Activated naive CD4-positive, alpha-beta T cell treated with anti-CD3 and anti-CD28 coated beads, Interleukin-2, amount 50 U/mL, for 16 hours (primary cell): ENCODE measurements at regions not wholly inside any gene's neighbourhood (a gene's known extent, or its start where the extent isn't known, plus 50 kb on each side); places are given as distances from the start of the nearest gene placed in this dataset.
"Not testable (repeated sequence)": the region's sequence is repeated elsewhere in the genome, so short reads cannot be mapped to it uniquely, and the experiment has no call there.

Experiments
- DNase-seq: peaks from one replicate; pipeline ENCODE4 v3.0.0-alpha.2; 2020

GRCh38 chr1:234957330-234958065, 171.1 kb downstream of the TOMM20 start:
- no peak for DNase-seq

- no peak for DNase-seq
These were observed 171.8 kb downstream of the TOMM20 start for GRCh38 chr1:234956821-234957329.

DNA sequence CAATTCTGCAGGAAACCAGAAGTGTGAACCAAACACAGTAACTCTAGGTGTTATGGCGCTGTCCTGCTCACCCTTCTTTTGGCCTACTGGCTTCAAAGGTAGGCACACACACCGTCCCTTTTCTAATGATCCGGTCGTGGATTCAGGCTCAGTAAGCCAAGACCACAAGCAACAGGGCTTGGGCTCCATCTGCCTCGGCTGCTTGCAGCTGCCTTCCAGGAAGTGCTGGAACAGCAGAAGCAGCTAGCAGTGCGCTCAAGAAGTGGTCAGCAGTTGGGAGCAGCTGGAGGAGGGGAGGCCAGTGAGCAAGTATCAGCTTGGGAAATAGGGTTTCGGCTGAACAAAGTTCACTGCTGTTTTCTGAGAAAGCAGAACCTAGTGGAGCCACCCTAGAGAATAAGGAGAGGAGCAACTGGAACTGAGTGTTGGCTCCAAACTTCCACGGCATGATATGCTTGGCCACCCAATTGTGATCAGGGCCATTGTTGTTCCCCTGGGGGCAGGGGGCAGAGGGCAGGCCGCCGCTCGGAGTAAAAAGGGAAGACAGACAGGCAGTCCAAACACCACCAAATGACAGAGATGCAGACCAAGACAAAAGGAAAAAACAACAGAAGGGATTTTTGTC, 173.4 kb downstream of the TOMM20 start:
- DNase-seq, result no peak

GRCh38 chr1:234954613-234955012, 174.0 kb downstream of the TOMM20 start:
- no peak for DNase-seq

GRCh38 chr1:234953655-234954405, 174.8 kb downstream of the TOMM20 start:
- no peak for DNase-seq

DNA sequence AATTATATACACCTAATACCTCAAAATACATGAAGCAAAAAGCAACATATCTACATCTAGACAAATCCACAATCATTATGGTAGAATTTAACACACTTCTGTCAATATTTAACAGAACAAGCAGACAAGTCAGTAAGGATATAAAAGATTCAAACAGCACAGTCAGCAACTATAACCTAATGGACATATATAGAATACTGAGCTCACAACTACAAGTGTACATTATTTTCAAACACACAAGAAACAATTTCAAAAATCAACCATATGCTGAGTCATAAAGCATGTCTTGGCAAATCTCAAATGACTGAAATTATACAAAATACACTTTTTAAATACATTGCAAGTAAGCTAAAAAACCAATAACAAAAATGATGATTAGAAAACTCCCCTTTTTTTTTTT, 178.0 kb downstream of the TOMM20 start:
- no peak for DNase-seq

GRCh38 chr1:234949528-234949927, 179.1 kb downstream of the TOMM20 start:
- not testable (repeated sequence) for DNase-seq

GRCh38 chr1:234944439-234945344, 183.9 kb downstream of the TOMM20 start:
- no peak for DNase-seq

DNA sequence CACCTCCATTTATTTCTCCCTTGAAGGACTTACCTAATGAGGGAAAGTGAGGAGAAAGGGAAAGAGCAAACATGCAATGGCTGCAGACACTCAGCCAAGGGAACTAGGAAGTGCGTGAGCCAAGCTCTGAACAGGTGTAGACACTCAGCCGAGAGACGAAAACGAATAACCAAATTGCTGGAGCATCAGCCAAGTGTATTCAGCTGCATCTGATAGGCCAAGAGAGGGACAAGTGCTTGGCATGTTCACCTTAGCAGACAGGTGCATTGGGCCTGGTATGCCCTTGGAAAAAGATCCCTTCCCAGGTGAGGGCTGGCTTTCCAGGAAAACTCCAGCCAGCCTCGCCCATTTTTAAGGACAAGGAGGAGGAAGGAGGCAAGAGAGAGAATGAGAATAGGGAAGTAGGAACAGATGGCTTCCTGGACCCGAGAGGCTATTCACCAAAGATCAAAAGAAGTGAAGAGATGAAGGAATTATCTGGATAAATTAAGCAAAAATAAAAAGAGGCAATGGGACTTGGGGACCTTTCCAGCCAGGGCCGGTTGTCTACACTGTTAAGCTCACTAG, 184.7 kb downstream of the TOMM20 start:
- no peak for DNase-seq

DNA sequence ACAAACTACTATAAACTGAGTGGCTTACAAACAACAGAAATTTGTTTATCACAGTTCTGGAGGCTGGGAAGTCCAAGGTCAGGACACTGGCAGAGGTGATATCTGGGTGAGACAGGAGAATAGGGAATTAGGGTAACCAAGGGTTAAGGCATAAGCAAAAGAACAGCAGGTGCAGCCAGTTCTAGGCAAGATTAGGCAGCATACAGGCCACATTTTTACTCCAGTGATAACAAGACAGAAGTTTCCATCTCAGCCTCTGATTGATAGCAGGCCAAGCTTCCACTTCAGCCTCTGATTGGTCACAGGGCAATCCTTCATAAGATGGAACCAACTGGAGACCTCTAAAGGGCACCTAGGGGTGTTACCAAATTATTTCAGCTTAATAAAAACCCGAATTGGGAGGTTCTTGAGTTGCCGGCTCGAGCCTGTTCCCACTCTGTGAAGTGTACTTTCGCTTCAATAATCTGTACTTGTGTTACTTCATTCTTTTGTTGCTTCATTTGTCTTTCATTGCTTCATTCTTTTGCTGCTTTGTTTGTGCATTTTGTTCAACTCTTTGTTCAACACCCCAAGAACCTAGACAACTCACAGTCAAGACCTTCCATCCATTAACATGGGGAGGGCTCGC, 185.6 kb downstream of the TOMM20 start:
- no peak for DNase-seq

GRCh38 chr1:234942012-234942332, 186.7 kb downstream of the TOMM20 start:
- DNase-seq, result no peak

- DNase-seq, result no peak
These were observed 187.2 kb downstream of the TOMM20 start for GRCh38 chr1:234941321-234942011.

GRCh38 chr1:234940841-234941240, 187.8 kb downstream of the TOMM20 start:
- no peak for DNase-seq

DNA sequence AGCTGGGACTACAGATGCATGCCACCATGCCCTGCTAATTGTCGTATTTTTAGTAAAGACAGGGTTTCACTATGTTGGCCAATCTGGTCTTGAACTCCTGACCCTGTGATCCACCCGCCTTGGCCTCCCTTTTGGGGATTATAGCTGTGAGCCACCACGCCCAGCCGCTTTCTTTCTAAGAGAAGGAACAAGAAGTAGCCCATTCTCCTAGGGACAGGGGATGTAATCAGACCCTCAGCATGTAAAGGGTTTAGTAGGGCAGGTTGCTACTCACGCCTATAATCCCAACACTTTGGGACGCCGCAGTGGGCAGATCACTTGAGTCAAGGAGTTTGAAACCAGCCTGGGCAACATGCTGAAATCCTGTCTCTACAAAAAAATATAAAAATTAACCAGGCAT, 189.7 kb downstream of the TOMM20 start:
- no peak for DNase-seq

DNA sequence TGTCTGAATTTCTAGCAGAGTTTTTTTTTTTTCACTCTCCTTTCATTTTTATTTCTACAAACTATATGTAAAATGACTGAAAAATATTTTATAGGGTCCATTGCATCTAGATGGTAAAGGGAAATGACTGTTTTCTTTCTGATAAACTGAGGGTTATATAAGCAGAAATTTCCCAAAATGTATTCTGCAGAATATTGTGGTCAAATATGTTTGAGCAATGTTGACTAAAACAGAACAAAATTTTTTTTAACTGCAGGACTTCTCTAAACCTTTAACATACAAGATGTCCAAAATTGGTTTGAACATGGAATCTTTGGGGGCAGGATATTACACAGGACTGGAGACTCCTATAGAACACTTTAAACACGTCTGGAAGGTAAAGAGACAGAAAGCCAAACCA, 190.5 kb downstream of the TOMM20 start:
- no peak for DNase-seq

DNA sequence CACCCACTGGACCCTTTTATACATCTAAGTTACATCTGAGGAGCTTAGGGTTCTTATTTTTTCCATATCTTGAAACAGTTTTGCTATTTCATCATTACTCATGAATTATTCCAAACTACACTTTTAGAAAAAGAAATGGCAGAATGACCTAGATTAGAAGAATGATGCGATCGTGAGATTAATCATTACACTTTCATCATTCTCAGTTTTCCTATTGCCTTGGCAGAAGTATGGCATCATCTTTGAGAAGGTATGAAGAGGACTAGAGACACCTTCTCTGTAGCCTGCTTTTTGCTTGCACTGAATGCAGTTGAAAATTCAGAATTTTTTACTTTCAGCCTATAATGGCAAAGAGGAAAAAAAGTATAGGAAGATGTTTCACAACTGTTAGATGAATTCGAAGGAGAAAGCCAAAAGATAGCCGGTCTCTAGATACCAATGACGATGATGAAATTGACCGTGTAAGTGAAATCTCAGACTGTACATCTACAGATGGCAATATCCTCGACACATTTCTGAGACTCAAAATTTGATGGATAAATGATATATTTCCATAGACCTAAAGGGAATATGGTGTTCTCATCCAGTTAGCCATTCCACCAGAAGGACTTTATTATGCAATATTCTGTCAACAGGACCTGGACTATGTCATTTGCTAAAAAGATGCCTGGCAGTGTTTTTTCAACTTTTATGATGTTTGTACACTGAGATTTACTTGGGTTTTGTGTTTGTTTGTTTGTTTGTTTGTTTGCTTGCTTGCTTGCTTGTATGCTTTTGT, 191.8 kb downstream of the TOMM20 start:
- DNase-seq, result no peak

DNA sequence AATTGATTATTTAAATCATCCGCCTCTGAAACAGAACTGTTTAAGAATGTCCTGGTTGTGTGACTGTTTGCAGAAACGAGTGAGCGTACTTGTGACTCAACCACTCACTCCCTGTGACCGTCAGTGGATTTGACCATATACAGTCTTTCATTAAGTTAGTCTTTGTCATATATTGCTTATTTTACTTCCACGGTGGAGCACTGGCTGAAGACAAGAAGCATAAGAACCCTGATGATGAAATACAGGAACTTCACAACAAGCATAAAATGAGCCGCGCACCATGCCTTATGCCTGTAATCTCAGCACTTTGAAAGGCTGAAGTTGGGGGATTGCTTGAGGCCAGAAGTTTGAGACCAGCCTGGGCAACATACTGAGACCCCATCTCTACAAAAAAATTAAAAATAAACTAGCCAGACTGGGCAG, 194.0 kb downstream of the TOMM20 start:
- no peak for DNase-seq

- DNase-seq, result no peak
These were observed 195.2 kb downstream of the TOMM20 start for GRCh38 chr1:234933475-234933874.

DNA sequence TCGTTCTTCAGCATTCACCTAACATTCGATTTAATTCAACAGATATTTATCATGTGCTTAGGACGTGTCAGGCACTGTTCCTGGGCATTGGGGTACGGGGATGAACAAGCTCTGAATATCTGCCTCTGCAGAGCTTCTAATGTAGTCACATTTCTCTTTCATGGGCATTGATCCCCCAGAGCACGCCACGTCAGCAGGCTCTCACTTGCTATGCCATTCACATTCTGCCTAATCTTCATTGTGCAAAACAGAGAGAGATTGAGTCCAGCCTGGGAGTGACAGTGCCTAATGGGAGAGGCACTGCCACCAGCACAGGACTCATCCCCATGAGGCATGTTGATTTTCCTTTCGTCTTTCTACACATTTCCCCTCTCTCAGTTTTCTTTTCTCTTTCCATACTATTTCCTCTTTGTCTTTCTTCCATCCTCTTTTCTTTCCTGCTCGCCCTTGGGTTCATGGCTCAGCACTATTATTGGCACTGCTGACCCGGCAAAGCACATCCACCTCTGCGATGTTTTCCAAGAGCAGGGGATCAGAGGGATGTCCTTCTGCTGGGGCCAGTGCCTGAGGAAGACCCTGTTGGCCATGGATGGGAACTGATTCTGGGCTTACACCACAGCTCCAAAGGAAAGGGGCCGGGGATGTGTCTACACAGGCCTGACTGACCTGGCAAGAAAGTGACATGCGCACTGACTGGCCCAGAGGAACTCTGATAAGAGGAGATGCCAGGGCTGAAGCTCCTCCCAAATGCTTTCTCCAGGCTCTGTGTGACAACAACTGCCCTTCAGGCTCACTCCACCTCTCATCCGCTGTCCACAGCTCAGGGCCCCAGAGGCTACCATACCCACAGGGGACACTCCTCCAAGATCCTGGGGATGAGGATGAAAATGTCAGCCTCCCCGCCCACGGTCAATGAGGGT, 195.9 kb downstream of the TOMM20 start:
- no peak for DNase-seq
